Stimulated activated CD4-positive, alpha-beta T cell treated with anti-CD3 and anti-CD28 coated beads, TNF-alpha, amount 100 ng/mL, for 1 hour (primary cell): ENCODE measurements at regions not wholly inside any gene's neighbourhood (a gene's known extent, or its start where the extent isn't known, plus 50 kb on each side); places are given as distances from the start of the nearest gene placed in this dataset.
"Not testable (repeated sequence)": the region's sequence is repeated elsewhere in the genome, so short reads cannot be mapped to it uniquely, and the experiment has no call there.

Experiments
- DNase-seq, 3 donors: peaks; one replicate each; pipeline ENCODE4 v3.0.0-alpha.2; 2020; ENCODE audit warnings: low read depth in 3 of 3, low spot score in 1 of 3

- no peak for DNase-seq
These were observed 149.3 kb downstream of the FBXO4 start for GRCh38 chr5:42074353-42074752.

- DNase-seq: no peak
These were observed 164.6 kb downstream of the FBXO4 start for GRCh38 chr5:42089705-42090104.

- DNase-seq: no peak
These were observed 165.1 kb downstream of the FBXO4 start for GRCh38 chr5:42090162-42090561.

DNA sequence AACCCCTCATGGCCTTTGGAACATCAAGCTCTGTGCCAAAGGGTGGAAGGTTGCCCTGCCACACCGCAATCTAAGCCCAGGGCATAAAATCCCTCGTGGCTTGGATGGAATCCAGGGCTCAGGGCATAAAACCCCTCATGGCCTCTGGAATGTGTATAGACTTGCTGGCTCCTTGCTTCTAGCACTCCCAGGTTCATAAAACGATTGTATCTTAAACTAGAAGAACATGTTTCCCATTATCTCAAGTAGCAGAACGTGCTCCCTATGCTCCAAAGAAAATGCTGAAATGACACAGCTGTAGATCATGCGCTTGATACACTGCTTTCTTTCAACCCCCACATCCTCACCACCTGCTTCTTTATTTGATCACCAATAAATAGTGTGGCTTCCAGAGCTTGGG, 174.8 kb downstream of the FBXO4 start:
- DNase-seq: not testable (repeated sequence)

GRCh38 chr5:42108468-42108867, 183.4 kb downstream of the FBXO4 start:
- DNase-seq: no peak

GRCh38 chr5:42109006-42109572, 184.0 kb downstream of the FBXO4 start:
- no peak for DNase-seq

DNA sequence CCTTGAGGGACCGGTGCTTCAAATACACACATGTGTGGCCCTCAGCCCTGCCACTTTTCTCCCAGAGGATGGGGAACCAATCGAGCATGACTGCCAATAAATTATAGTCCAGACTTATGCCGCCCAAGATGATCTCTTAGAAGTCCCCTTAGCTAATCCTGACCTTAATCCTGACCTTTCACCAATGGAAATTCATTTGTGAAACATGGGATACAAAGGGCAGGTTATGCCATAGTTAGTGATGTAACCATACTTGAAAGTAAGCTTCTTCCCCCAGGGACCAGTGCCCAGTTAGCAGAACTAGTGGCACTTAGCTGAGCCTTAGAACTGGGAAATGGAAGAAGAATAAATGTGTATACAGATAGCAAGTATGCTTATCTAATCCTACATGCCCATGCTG, 190.6 kb downstream of the FBXO4 start:
- DNase-seq: not testable (repeated sequence)

DNA sequence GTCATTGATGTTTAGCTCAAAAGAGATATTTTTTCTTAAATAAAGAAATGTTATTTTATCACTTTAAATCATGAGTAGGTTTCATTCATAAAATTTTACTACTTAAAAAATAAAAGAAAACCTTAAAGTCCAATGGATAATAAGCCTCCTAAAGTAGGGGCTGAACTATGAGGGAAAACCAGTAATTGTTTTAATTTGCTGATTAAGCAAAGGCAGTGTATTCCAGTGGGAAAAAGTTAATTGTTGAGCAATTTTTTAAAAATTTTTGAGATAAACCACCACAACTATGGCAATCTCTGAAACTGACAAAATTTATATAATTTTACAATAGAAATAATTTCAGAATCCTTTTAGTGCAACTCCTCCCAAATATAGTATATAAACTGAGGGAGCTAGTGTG, 195.0 kb downstream of the FBXO4 start:
- no peak for DNase-seq

- no peak for DNase-seq
These were observed 196.3 kb downstream of the FBXO4 start for GRCh38 chr5:42121401-42121800.

GRCh38 chr5:42131081-42131480, 206.0 kb downstream of the FBXO4 start:
- no peak for DNase-seq

DNA sequence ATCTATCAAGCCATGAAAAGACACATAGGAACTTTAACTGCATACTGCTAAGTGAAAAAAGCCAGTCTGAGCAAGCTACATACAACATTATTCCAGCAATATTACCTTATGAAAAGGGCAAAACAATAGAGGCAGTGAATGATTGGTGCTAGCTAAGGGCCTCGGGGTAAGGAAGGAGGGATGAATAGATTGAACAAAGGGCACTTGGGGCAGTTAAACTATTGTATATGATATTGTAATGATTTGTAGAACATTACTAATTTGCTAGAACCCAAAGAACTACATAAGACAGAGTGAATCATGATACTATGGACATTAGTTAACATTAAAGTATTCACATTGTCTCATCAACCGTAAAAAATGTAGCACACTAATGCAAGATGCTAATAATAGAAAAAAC, 218.3 kb downstream of the FBXO4 start:
- DNase-seq: no peak

- no peak for DNase-seq
These were observed 223.7 kb downstream of the FBXO4 start for GRCh38 chr5:42148813-42149212.

- no peak for DNase-seq
These were observed 232.1 kb downstream of the FBXO4 start for GRCh38 chr5:42157215-42157614.

- no peak for DNase-seq
These were observed 238.0 kb downstream of the FBXO4 start for GRCh38 chr5:42163083-42163482.

DNA sequence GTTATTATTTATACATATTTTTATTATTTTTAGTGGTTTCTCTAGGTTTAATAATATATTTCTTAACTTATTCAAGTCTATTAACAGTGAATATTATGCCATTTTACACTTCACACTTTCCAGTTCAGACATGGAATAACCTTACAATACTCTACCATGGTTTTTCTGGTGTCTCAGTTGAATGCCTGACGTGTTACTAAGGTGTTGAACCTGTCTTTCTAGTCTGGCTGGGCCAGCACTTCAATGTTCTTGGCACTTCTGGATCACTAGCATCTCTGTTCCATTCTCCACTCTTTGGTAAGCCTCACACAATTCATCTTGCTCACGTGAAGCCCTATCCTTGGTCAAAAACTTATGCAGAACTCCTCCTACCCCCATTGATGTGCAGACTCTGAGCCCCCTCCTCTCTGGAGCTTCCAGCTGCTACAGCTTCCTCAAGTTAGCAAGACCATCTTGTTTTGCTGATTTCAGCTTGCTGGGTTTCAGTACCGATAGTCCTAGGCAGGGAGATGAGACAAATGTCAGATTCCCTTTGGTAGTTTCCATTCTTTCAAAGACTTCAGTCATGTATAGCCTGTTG, 243.1 kb downstream of the FBXO4 start:
- DNase-seq: no peak

GRCh38 chr5:42176118-42176517, 247.1 kb upstream of the GHR start:
- not testable (repeated sequence) for DNase-seq

DNA sequence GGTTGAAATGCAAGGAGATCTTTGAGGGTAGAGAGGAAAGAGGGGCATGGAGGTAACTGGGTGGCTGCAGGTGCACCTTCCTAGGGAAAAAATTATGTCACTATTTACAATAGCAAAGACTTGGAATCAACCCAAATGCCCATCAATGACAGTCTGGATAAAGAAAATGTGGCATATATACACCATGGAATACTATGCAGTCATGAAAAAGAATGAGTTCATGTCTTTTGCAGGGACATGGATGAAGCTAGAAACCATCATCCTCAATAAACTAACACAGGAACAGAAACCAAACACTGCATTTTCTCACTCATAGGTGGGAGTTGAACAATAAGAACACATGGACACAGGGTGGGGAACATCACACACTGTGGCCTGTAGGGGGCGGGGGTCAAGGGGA, 243.4 kb upstream of the GHR start:
- DNase-seq: not testable (repeated sequence)

DNA sequence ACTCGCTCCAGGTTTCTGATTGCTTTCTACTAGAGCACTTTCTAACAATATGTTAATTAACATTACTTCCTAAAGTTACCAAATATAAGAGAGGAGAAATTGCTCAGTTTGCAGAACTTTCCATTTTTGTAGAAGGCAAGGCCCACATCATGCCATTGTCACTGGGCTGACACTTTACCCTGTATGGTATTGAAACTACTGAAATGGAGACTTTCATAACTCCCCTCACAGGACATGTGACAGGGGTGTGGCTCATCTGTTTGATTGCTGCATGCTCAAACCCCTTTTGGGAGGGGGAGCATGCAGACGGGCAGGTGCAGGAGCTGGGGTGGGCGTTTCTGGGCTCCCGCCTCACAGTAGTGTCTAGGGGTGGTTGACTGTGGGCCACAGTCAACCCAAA, 206.3 kb upstream of the GHR start:
- no peak for DNase-seq

- no peak for DNase-seq
These were observed 205.4 kb upstream of the GHR start for GRCh38 chr5:42217791-42218190.

DNA sequence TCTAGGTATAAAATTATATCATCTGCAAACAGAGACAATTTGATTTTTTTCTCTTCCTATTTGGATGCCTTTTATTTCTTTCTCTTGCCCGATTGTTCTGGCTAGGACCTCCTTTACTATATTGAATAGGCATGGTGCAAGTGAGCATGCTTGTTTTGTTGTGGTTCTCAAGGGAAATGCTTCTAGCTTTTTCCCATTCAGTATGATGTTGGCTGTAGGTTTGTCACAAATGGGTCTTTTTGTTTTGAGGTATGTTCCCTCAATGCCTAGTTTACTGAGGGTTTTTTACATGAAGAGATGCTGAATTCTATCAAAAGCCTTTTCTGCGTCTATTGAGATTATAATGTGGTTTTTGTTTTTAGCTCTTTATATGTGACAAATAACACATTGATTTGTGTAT, 198.2 kb upstream of the GHR start:
- no peak for DNase-seq

DNA sequence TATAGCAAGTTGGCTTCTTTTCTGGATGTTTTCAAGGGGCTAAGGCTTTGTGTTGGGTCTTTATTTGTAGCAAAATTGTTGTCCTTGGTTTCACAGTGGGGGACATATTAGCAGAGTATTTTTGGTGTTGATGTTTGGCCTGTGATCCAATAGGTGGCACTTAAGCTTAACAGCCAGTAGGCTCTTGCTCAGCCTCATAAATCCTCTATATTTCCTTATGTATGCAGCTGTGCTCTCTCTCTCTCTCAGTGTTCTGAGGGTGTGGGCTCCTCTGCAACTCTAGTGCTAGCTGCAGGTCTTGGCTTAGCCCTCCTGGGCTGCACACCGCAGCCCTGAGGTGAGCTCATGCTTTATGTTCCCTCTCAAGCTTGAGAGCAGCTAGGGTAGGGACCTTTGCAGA, 195.0 kb upstream of the GHR start:
- DNase-seq: no peak

DNA sequence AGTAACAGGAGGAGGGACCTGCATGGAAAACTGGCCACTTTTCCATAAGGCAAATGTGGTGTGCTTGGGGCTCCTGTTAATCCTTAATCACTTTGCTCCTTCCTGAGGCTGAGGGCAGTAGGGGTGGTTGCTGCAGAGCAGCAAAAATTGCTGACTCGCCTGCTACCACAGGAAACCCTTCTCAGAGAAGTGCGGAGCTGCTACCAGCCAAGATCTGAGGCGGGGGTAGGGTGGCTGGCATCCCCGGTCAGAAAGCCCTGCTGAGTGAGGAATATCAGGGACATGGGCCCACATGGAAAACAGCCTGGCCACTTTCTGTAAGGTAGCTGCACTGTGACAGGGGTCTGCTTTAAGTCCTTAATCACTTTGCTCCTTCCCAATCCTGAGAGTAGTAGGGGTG, 192.4 kb upstream of the GHR start:
- DNase-seq: no peak

- DNase-seq: no peak
These were observed 188.0 kb upstream of the GHR start for GRCh38 chr5:42235241-42235640.
